H1 (cell line): ENCODE measurements at regions not wholly inside any gene's neighbourhood (a gene's known extent, or its start where the extent isn't known, plus 50 kb on each side); places are given as distances from the start of the nearest gene placed in this dataset.
"Not testable (repeated sequence)": the region's sequence is repeated elsewhere in the genome, so short reads cannot be mapped to it uniquely, and the experiment has no call there.

Experiments
- CTCF ChIA-PET: fragments of 300-600 bp; sonication (Branson Sonifier 250); formaldehyde crosslinking; loops from one replicate; lab custom pipeline; 2021; ENCODE audit not compliant: partially characterized antibody; lab: Charles Lee
- POLR2A ChIA-PET: fragments of 300-600 bp; sonication (Branson Sonifier 250); formaldehyde crosslinking; loops from one replicate; lab custom pipeline; 2021; ENCODE audit warnings: inconsistent platforms; ENCODE audit not compliant: partially characterized antibody; lab: Charles Lee
- DNase-seq, 2 experiments: peaks; one replicate each; pipeline versions ENCODE4 v3.0.0 to v3.0.0-alpha.2; 2010 to 2022; ENCODE audit warnings: low spot score in 2 of 2, low read depth in 1 of 2, mixed read lengths in 1 of 2
- FAIRE-seq: peaks from 2 replicates; lab custom pipeline; 2011; peaks lifted over from hg19 to GRCh38; lab: Jason Lieb, UNC
- H2AFZ ChIP-seq: 2 replicates; pipeline ENCODE4 v1.8.1; 2012; ENCODE audit warnings: low read length, inconsistent platforms
- H2AK5ac ChIP-seq: 2 replicates; pipeline ENCODE4 v1.6.1; 2013; ENCODE audit warnings: low read depth, low read length
- H2BK120ac ChIP-seq: replicated peaks from 2 replicates; pipeline ENCODE3; 2013; ENCODE audit warnings: low read depth, low read length, inconsistent platforms
- H2BK12ac ChIP-seq: 2 replicates; pipeline ENCODE4 v1.6.1; 2013; ENCODE audit warnings: low read depth, low read length
- H2BK15ac ChIP-seq: 2 replicates; pipeline ENCODE4 v1.6.1; 2013; ENCODE audit warnings: low read length
- H2BK20ac ChIP-seq: 2 replicates; pipeline ENCODE4 v1.6.1; 2013; ENCODE audit warnings: low read length
- H2BK5ac ChIP-seq: 2 replicates; pipeline ENCODE4 v1.6.1; 2013; ENCODE audit warnings: low read depth, low read length
- H3K14ac ChIP-seq: 2 replicates; pipeline ENCODE4 v1.6.1; 2013; ENCODE audit warnings: inconsistent platforms; ENCODE audit not compliant: insufficient read length
- H3K18ac ChIP-seq: 2 replicates; pipeline ENCODE4 v1.6.1; 2013; ENCODE audit warnings: low read length; ENCODE audit errors: extremely low read depth
- H3K23ac ChIP-seq: 2 replicates; pipeline ENCODE4 v1.6.1; 2013; ENCODE audit warnings: inconsistent platforms; ENCODE audit not compliant: insufficient read length
- H3K23me2 ChIP-seq: 2 replicates; pipeline ENCODE4 v1.6.1; 2013; ENCODE audit warnings: low read depth, low read length
- H3K27ac ChIP-seq: 2 replicates; pipeline ENCODE4 v1.6.1; 2011; ENCODE audit warnings: low read depth, low read length, inconsistent platforms
- H3K27me3 ChIP-seq, 4 experiments: replicated peaks in 1 of 4; 1 replicate in 1 of 4; 2 replicates in 3 of 4; pipeline versions ENCODE4 v1.6.1 to v1.8.1; 2011 to 2013; ENCODE audit warnings: low read length in 3 of 4, mild to moderate bottlenecking in 3 of 4, inconsistent platforms in 2 of 4, mixed read lengths in 2 of 4, moderate library complexity in 1 of 4; ENCODE audit not compliant: control insufficient read depth in 3 of 4, insufficient read depth in 3 of 4; ENCODE audit errors: extremely low read depth in 1 of 4
- H3K36me3 ChIP-seq, 4 experiments: 2 replicates each; pipeline versions ENCODE4 v1.6.1 to v1.8.1; 2011 to 2013; ENCODE audit warnings: mild to moderate bottlenecking in 4 of 4, low read length in 3 of 4, moderate library complexity in 2 of 4, control low read depth in 1 of 4, inconsistent platforms in 1 of 4; ENCODE audit not compliant: insufficient read depth in 4 of 4, control insufficient read depth in 2 of 4
- H3K4ac ChIP-seq: replicated peaks from 2 replicates; pipeline ENCODE3; 2013; ENCODE audit warnings: low read length, low read depth, mixed read lengths, inconsistent platforms; ENCODE audit not compliant: insufficient read length
- H3K4me1 ChIP-seq, 4 experiments: replicated peaks in 1 of 4; 1 replicate in 1 of 4; 2 replicates in 3 of 4; pipeline versions ENCODE4 v1.6.1 to v1.8.1; 2011 to 2013; ENCODE audit warnings: low read length in 3 of 4, inconsistent platforms in 2 of 4, mixed read lengths in 1 of 4; ENCODE audit not compliant: insufficient read depth in 4 of 4, control insufficient read depth in 3 of 4
- H3K4me2 ChIP-seq, 2 experiments: 2 replicates each; pipeline versions ENCODE4 v1.6.1 to v1.8.1; 2011 to 2013; ENCODE audit warnings: low read depth in 2 of 2, low read length in 2 of 2, control low read depth in 1 of 2, inconsistent platforms in 1 of 2, mild to moderate bottlenecking in 1 of 2; ENCODE audit not compliant: insufficient read depth in 1 of 2
- H3K4me3 ChIP-seq, 4 experiments: fragments of 200-600, 300-600 bp in 1 of 4; sonication (generic), shearing (Covaris generic), sonication (Bioruptor Twin) in 1 of 4; 2 replicates each; pipeline versions ENCODE4 v1.5.1 to v1.8.1; 2011 to 2016; ENCODE audit warnings: low read length in 4 of 4, low read depth in 3 of 4, control low read depth in 2 of 4, inconsistent platforms in 2 of 4, mild to moderate bottlenecking in 2 of 4, mixed read lengths in 1 of 4, moderate library complexity in 1 of 4; ENCODE audit not compliant: insufficient read depth in 2 of 4; ENCODE audit errors: extremely low read depth in 1 of 4
- H3K56ac ChIP-seq: replicated peaks from 2 replicates; pipeline ENCODE3; 2013; ENCODE audit warnings: low read depth, mild to moderate bottlenecking, mixed read lengths, low read length, inconsistent platforms; ENCODE audit not compliant: insufficient read length
- H3K79me1 ChIP-seq: 2 replicates; pipeline ENCODE4 v1.6.1; 2013; ENCODE audit warnings: low read depth, low read length, control low read depth
- H3K79me2 ChIP-seq, 2 experiments: 2 replicates each; pipeline versions ENCODE4 v1.6.1 to v1.8.1; 2012 to 2013; ENCODE audit warnings: low read length in 2 of 2, mild to moderate bottlenecking in 2 of 2, inconsistent platforms in 1 of 2; ENCODE audit not compliant: insufficient read depth in 2 of 2, control insufficient read depth in 1 of 2
- H3K9ac ChIP-seq, 4 experiments: replicated peaks in 1 of 4; 1 replicate in 1 of 4; 2 replicates in 3 of 4; pipeline versions ENCODE4 v1.6.1 to v1.8.1; 2011 to 2013; ENCODE audit warnings: low read depth in 3 of 4, low read length in 3 of 4, control low read depth in 2 of 4, mild to moderate bottlenecking in 2 of 4, moderate library complexity in 2 of 4, inconsistent platforms in 1 of 4; ENCODE audit errors: extremely low read depth in 1 of 4
- H3K9me3 ChIP-seq, 2 experiments: 2 replicates each; pipeline versions ENCODE4 v1.6.1 to v1.8.1; 2012 to 2013; ENCODE audit warnings: mild to moderate bottlenecking in 2 of 2, moderate library complexity in 2 of 2, control low read depth in 1 of 2, inconsistent platforms in 1 of 2, low read depth in 1 of 2, low read length in 1 of 2, mixed read lengths in 1 of 2; ENCODE audit not compliant: insufficient read depth in 2 of 2
- H4K20me1 ChIP-seq, 2 experiments: replicated peaks in 1 of 2; 2 replicates each; pipeline versions ENCODE3 to v1.8.1; 2011 to 2013; ENCODE audit warnings: inconsistent platforms in 2 of 2, low read length in 2 of 2, mild to moderate bottlenecking in 1 of 2; ENCODE audit not compliant: insufficient read depth in 2 of 2, control insufficient read depth in 1 of 2
- H4K5ac ChIP-seq: 2 replicates; pipeline ENCODE4 v1.6.1; 2013; ENCODE audit warnings: low read length, low read depth, mixed read lengths, inconsistent platforms; ENCODE audit not compliant: insufficient read length
- H4K8ac ChIP-seq: 2 replicates; pipeline ENCODE4 v1.8.0; 2013; ENCODE audit warnings: mild to moderate bottlenecking, moderate library complexity, low read length, inconsistent platforms; ENCODE audit not compliant: insufficient read depth; ENCODE audit errors: extremely low read depth
- H4K91ac ChIP-seq: replicated peaks from 2 replicates; pipeline ENCODE3; 2013; ENCODE audit warnings: low read length, mixed read lengths, inconsistent platforms; ENCODE audit not compliant: insufficient read length
- RAD21 ChIP-seq, 2 experiments: IDR thresholded peaks in 1 of 2; conservative IDR thresholded peaks in 1 of 2; 2 replicates each; pipeline ENCODE4 v1.6.1; 2011; ENCODE audit warnings: low read depth in 2 of 2, low read length in 2 of 2, improper control_type of control experiment in 1 of 2, inconsistent platforms in 1 of 2, mild to moderate bottlenecking in 1 of 2, moderate library complexity in 1 of 2
- WGBS, 2 experiments: shearing (Covaris generic) in 1 of 2; methylation state at CpG; one replicate each; pipeline versions ENCODE4 v1.1.6 to v1.1.7; 2013 to 2015; ENCODE audit warnings: low lambda C conversion rate in 2 of 2, mixed read lengths in 2 of 2, inconsistent platforms in 1 of 2, low coverage in 1 of 2, missing lambda C conversion rate in 1 of 2; ENCODE audit not compliant: insufficient replicate concordance in 2 of 2, insufficient coverage in 1 of 2, insufficient read length in 1 of 2; ENCODE audit errors: extremely low coverage in 1 of 2, missing lambda C conversion rate in 1 of 2; 5-methylcytosine and 5-hydroxymethylcytosine counted together

DNA sequence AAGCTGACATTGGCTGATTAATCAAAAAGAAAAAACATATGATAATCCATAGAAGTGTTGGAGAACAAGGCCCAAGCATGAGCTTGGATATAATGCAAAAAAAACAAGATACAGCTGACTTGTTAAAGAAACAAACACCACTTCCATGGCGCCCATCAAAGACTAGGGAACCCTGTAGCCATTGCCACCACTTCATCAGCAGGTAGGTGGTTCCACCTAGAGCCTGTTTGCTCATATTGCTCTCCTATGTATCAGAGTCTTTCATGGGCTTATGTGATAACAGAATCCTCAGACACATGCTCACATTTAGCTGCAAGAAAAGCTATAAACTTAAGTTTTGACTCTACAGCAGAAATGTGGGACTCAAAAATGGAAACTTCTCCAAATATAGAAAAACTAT lies 2179.9 kb downstream of the EPHA3 start:
- FAIRE-seq, POLR2A ChIA-PET: not testable (repeated sequence)

DNA sequence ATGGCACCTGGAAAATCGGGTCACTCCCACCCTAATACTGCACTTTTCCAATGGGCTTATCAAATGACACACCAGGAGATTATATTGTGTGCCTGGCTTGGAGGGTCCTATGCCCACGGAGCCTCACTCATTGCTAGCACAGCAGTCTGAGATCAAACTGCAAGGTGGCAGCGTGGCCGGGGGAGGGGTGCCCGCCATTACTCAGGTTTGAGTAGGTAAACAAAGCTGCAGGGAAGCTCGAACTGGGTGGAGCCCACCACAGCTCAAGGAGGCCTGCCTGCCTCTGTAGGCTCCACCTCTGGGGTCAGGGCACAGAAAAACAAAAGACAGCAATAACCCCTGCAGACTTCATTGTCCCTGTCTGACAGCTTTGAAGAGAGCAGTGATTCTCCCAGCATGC lies 2184.0 kb downstream of the EPHA3 start:
- H3K79me1 ChIP-seq, CTCF ChIA-PET, H3K27ac ChIP-seq, H3K56ac ChIP-seq, H3K23me2 ChIP-seq, H3K4ac ChIP-seq, H4K91ac ChIP-seq, H3K18ac ChIP-seq, DNase-seq, H3K23ac ChIP-seq, H2BK12ac ChIP-seq, H2AK5ac ChIP-seq, H2AFZ ChIP-seq, H4K5ac ChIP-seq, H2BK15ac ChIP-seq, FAIRE-seq, H3K4me1 ChIP-seq, H3K79me2 ChIP-seq, H3K4me3 ChIP-seq, H2BK20ac ChIP-seq, H3K4me2 ChIP-seq, H4K8ac ChIP-seq, H4K20me1 ChIP-seq, H3K36me3 ChIP-seq, H3K27me3 ChIP-seq, H2BK5ac ChIP-seq, H2BK120ac ChIP-seq, H3K14ac ChIP-seq, H3K9ac ChIP-seq, POLR2A ChIA-PET: not testable (repeated sequence)
- WGBS, 2 experiments: 86% methylated on average over 6 of the region's 6 CpGs; no CpG with 5 or more reads in 1 of the 2 experiments
- H3K9me3 ChIP-seq: peaks cover 16 to 19% of the 10 kb centered on the region in 2 experiments; a peak in 3 of 4 replicates

More for the DNA sequence above, 2179.9 kb downstream of the EPHA3 start:
- not testable (repeated sequence) for H4K20me1 ChIP-seq, H3K18ac ChIP-seq, H3K4ac ChIP-seq, H2AFZ ChIP-seq, H3K79me2 ChIP-seq, H3K27me3 ChIP-seq, H3K36me3 ChIP-seq, H3K27ac ChIP-seq, H3K9ac ChIP-seq, H2BK5ac ChIP-seq, DNase-seq, H2AK5ac ChIP-seq, H3K14ac ChIP-seq
- H3K9me3 ChIP-seq: peaks cover 18 to 20% of the 10 kb centered on the region in 2 experiments; a peak in 3 of 4 replicates
- peak in 1 of 2 experiments; percentile 26; a peak in 1 of 4 replicates for TF ChIP-seq RAD21 (IDR thresholded peaks at IDR 0.05 in 1 of 2, conservative IDR thresholded peaks at IDR 0.05 in 1 of 2; ENCODE audit: low read depth in 2 of 2, low read length in 2 of 2)
- TF ChIP-seq, all 59 proteins: peak for 1; not testable (repeated sequence) for 58
- WGBS, 2 experiments: 43% methylated on average over 1 of the region's 1 CpG; no CpG with 5 or more reads in 1 of the 2 experiments
- H3K23ac ChIP-seq, CTCF ChIA-PET, H3K4me2 ChIP-seq, H3K79me1 ChIP-seq, H2BK120ac ChIP-seq, H2BK12ac ChIP-seq, H4K5ac ChIP-seq, H2BK15ac ChIP-seq, H2BK20ac ChIP-seq, H3K4me1 ChIP-seq, H4K91ac ChIP-seq, H4K8ac ChIP-seq, H3K4me3 ChIP-seq, H3K56ac ChIP-seq, H3K23me2 ChIP-seq: not testable (repeated sequence)
